Nephron (organoid): ENCODE measurements at regions not wholly inside any gene's neighbourhood (a gene's known extent, or its start where the extent isn't known, plus 50 kb on each side); places are given as distances from the start of the nearest gene placed in this dataset.
"Not testable (repeated sequence)": the region's sequence is repeated elsewhere in the genome, so short reads cannot be mapped to it uniquely, and the experiment has no call there.

ENCODE experiments used
- H3K27ac Mint-ChIP-seq, 3 experiments: 2 replicates each; pipeline ENCODE4 v1.8.0; 2020; ENCODE audit warnings: mixed read lengths in 3 of 3, mild to moderate bottlenecking in 2 of 3, moderate library complexity in 1 of 3
- H3K27me3 Mint-ChIP-seq: 2 replicates; pipeline ENCODE4 v1.8.0; 2021; ENCODE audit warnings: low read depth, mild to moderate bottlenecking, moderate library complexity, mixed read lengths
- H3K36me3 Mint-ChIP-seq: 2 replicates; pipeline ENCODE4 v1.8.0; 2020; ENCODE audit warnings: low read depth, mixed read lengths
- H3K4me1 Mint-ChIP-seq: 2 replicates; pipeline ENCODE4 v1.8.0; 2020; ENCODE audit warnings: mixed read lengths
- H3K4me3 Mint-ChIP-seq, 3 experiments: 2 replicates each; pipeline ENCODE4 v1.8.0; 2020; ENCODE audit warnings: mild to moderate bottlenecking in 3 of 3, mixed read lengths in 3 of 3, moderate library complexity in 2 of 3
- H3K9me3 Mint-ChIP-seq: 2 replicates; pipeline ENCODE4 v1.8.0; 2020; ENCODE audit warnings: mixed read lengths
- CTCF ChIP-seq, 3 experiments: fragments of 200-600 bp; sonication (generic); IDR thresholded peaks; one replicate each; pipeline ENCODE4 v1.5.0; 2021; ENCODE audit warnings: antibody characterized with exemption in 3 of 3; ENCODE audit not compliant: unreplicated experiment in 3 of 3

DNA sequence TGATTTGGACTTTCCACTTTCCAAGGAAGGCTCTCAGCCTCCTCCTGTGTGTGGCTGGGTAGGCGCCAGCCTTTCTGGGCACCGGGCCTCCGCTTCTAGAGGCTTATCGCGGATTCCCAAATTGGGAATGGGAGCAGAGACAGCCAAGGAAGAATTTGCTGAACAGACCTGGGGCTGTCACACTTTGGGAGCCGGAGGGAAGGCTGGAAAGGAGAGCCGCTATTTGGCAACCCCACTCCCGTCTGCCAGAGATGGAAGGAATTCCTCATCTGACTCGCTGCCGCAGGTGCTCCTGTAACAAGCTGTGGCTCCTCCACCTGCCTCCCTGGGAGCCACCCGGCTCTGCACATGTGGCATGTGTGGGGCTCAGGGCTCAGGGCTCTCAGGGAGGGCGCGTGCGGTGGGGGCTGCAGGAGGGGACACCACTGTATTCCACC is 50.8 kb upstream of the ECHDC3 start:
- no peak for TF ChIP-seq CTCF (IDR thresholded peaks at IDR 0.05; ENCODE audit: unreplicated experiment in 3 of 3)
- peaks cover 21% of the 10 kb centered on the region for H3K4me1 Mint-ChIP-seq
- no peaks in the 10 kb centered on the region for H3K36me3 Mint-ChIP-seq
- peaks cover 20% of the 10 kb centered on the region for H3K27me3 Mint-ChIP-seq
- no peak overlapping the region for H3K27ac Mint-ChIP-seq
- no peaks in the 10 kb centered on the region for H3K9me3 Mint-ChIP-seq
- H3K4me3 Mint-ChIP-seq = no peak overlapping the region

DNA sequence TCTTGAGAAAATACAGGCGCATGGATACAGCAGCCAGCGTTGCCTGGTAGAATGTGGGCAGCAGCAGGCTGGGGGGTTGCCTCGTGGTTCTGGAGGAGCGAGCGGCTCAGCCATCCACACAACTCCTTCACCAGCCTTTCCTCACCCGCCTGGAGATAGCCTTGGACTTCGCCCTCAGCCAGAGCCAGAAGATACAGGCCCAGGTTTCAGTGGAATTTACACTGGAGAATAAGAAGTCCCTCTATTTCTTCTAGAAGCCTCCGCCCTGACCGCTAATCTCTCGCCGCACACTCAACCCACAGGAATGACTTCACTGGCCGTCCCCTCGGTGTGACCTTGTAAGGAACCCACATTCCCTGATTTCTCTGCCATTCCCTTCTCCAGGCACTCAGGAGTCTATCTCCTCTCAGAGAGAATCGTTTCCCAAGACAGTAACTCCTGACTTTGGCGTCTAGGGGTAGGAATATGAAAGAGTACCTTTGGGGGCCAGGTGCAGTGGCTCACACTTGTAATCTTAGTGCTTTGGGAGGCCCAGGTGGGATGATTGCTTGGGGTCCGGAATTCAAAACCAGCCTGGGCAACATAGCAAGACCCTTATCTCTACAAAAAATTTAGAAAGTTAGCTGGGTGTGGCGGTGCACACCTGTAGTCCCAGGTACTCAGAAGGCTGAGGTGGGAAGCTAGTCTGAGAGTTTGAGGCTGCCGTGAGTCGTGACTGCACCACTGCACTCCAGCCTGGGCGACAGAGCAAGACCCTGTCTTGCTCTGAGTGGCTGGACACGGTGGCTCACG is 52.0 kb upstream of the ECHDC3 start:
- TF ChIP-seq CTCF (IDR thresholded peaks at IDR 0.05; ENCODE audit: unreplicated experiment in 3 of 3) = no peak
- H3K36me3 Mint-ChIP-seq = no peaks in the 10 kb centered on the region
- H3K4me1 Mint-ChIP-seq = peaks cover 29% of the 10 kb centered on the region
- H3K4me3 Mint-ChIP-seq = no peak overlapping the region
- no peaks in the 10 kb centered on the region for H3K9me3 Mint-ChIP-seq
- peak overlapping the region in 1 of 3 experiments; percentile 57 for H3K27ac Mint-ChIP-seq
- H3K27me3 Mint-ChIP-seq = peaks cover 19% of the 10 kb centered on the region

GRCh38 chr10:11688448-11688795 is 53.8 kb upstream of the ECHDC3 start:
- H3K4me3 Mint-ChIP-seq, H3K36me3 Mint-ChIP-seq, H3K9me3 Mint-ChIP-seq, H3K27ac Mint-ChIP-seq: not testable (repeated sequence)
- Mint-ChIP-seq H3K4me1 (peaks cover 44% of the 10 kb centered on the region), H3K27me3 (peaks cover 34% of the 10 kb centered on the region)

GRCh38 chr10:11687779-11688447 is 54.3 kb upstream of the ECHDC3 start:
- no peak for TF ChIP-seq CTCF (IDR thresholded peaks at IDR 0.05; ENCODE audit: unreplicated experiment in 3 of 3)
- H3K4me3 Mint-ChIP-seq = no peak overlapping the region
- H3K9me3 Mint-ChIP-seq = no peaks in the 10 kb centered on the region
- H3K36me3 Mint-ChIP-seq = no peaks in the 10 kb centered on the region
- peak overlapping the region in 1 of 3 experiments; percentile 53 for H3K27ac Mint-ChIP-seq
- peaks cover 48% of the 10 kb centered on the region for H3K4me1 Mint-ChIP-seq
- peaks cover 39% of the 10 kb centered on the region for H3K27me3 Mint-ChIP-seq

GRCh38 chr10:11687357-11687771 is 54.8 kb upstream of the ECHDC3 start:
- Mint-ChIP-seq H3K4me3 (no peak overlapping the region), H3K27me3 (peaks cover 45% of the 10 kb centered on the region)

More at GRCh38 chr10:11687357-11687771, 54.8 kb upstream of the ECHDC3 start:
- Mint-ChIP-seq H3K4me1 (peaks cover 52% of the 10 kb centered on the region), H3K9me3 (no peaks in the 10 kb centered on the region), H3K27ac (peak overlapping the region; percentile 18 to 53 (median 42)), H3K36me3 (no peaks in the 10 kb centered on the region)
- TF ChIP-seq CTCF (IDR thresholded peaks at IDR 0.05; ENCODE audit: unreplicated experiment in 3 of 3) = no peak
